CD4-positive, alpha-beta T cell (primary cell): ENCODE measurements at regions not wholly inside any gene's neighbourhood (a gene's known extent, or its start where the extent isn't known, plus 50 kb on each side); places are given as distances from the start of the nearest gene placed in this dataset.

Experiments
- ATAC-seq: fragments of 200-7000 bp; cut with Tn5 transposase; one replicate; pipeline ENCODE4 v1.10.0; 2022; ENCODE audit warnings: mild to moderate bottlenecking; ENCODE audit not compliant: poor library complexity
- CTCF ChIA-PET: fragments of 350-600 bp; sonication (Branson Sonifier 250); formaldehyde crosslinking; loops from one replicate; lab custom pipeline; 2021; ENCODE audit warnings: antibody characterized with exemption, inconsistent platforms; lab: Charles Lee
- POLR2A ChIA-PET: fragments of 350-600 bp; sonication (Branson Sonifier 250); formaldehyde crosslinking; loops from one replicate; lab custom pipeline; 2021; ENCODE audit warnings: antibody characterized with exemption, inconsistent platforms; lab: Charles Lee
- DNase-seq, 14 experiments: peaks; one replicate each; pipeline ENCODE4 v3.0.0-alpha.2; 2013 to 2020; ENCODE audit warnings: mixed read lengths in 2 of 14
- H3K27ac ChIP-seq, 2 donors: one replicate each; pipeline versions ENCODE4 v1.5.1 to v1.7.0; 2013; ENCODE audit warnings: low read length in 2 of 2, low read depth in 1 of 2, mild to moderate bottlenecking in 1 of 2
- H3K27me3 ChIP-seq, 2 experiments: 1 replicate in 1 of 2; 2 replicates in 1 of 2; pipeline versions ENCODE4 v1.6.1 to v1.7.0; 2013; ENCODE audit warnings: low read length in 2 of 2, control low read depth in 1 of 2, mild to moderate bottlenecking in 1 of 2, moderate library complexity in 1 of 2; ENCODE audit not compliant: insufficient read depth in 2 of 2, control insufficient read depth in 1 of 2
- H3K36me3 ChIP-seq: one replicate; pipeline ENCODE4 v1.6.1; 2013; ENCODE audit warnings: low read length, control low read depth; ENCODE audit not compliant: insufficient read depth
- H3K4me1 ChIP-seq: one replicate; pipeline ENCODE4 v1.6.1; 2013; ENCODE audit warnings: low read length, control low read depth; ENCODE audit not compliant: insufficient read depth
- H3K4me3 ChIP-seq: one replicate; pipeline ENCODE4 v1.5.1; 2013; ENCODE audit warnings: mild to moderate bottlenecking, low read length, moderate library complexity
- H3K9me3 ChIP-seq, 2 experiments: 1 replicate in 1 of 2; 2 replicates in 1 of 2; pipeline versions ENCODE4 v1.6.1 to v1.7.0; 2013; ENCODE audit warnings: low read length in 2 of 2, mild to moderate bottlenecking in 2 of 2, control low read depth in 1 of 2, moderate library complexity in 1 of 2; ENCODE audit not compliant: control insufficient read depth in 1 of 2, insufficient read depth in 1 of 2
- H3K27ac Mint-ChIP-seq: one replicate; pipeline ENCODE4 v1.8.0; 2020; ENCODE audit warnings: mixed read lengths
- H3K27me3 Mint-ChIP-seq: one replicate; pipeline ENCODE4 v1.8.0; 2021; ENCODE audit warnings: mixed read lengths
- H3K36me3 Mint-ChIP-seq: one replicate; pipeline ENCODE4 v1.8.0; 2021; ENCODE audit warnings: low read depth, mixed read lengths
- H3K4me1 Mint-ChIP-seq: one replicate; pipeline ENCODE4 v1.8.0; 2021; ENCODE audit warnings: low read depth, mixed read lengths
- H3K4me3 Mint-ChIP-seq: one replicate; pipeline ENCODE4 v1.8.0; 2020; ENCODE audit warnings: mild to moderate bottlenecking, mixed read lengths
- H3K9me3 Mint-ChIP-seq: one replicate; pipeline ENCODE4 v1.8.0; 2020; ENCODE audit warnings: mixed read lengths
- intact Hi-C, 2 experiments: fragments of 100-400 bp; cut with DNase I in 1 of 2; cut with micrococcal nuclease in 1 of 2; formaldehyde crosslinking; loops; one replicate each; pipeline versions ENCODE4 v1.15.1 to v1.9.0; 2023 to 2025; cut with DNase I, micrococcal nuclease
- TF ChIP-seq, protein P1 (sequence below): fragments of 200-600 bp; IDR thresholded peaks from one replicate; pipeline ENCODE4 v1.8.0; 2022; ENCODE audit warnings: antibody characterized with exemption, mild to moderate bottlenecking

DNA sequence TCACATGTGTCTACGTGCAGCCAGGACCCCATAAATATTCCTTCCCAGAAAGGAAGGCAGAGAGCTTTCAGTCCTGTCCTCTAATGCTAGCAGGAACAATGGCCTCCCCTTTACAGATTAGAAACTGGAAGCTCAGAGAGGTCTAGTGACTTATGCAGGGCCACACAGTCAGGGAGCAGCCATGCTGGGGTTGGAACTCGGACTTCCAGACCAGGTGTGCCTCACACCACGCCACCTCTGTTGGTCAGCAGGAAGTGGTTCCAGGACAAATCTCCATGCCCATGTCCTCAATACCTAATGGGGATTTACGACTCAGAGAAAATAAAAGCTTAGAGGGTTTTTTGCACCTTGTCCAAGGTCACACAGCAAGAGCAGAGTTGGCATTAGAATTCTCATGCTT lies 378.9 kb downstream of the RPS24 start:
- ChIA-PET CTCF (no interaction called here), POLR2A (no interaction called here)
- H3K4me1 Mint-ChIP-seq, result no peaks in the 10 kb centered on the region
- TF ChIP-seq, protein P1, sequence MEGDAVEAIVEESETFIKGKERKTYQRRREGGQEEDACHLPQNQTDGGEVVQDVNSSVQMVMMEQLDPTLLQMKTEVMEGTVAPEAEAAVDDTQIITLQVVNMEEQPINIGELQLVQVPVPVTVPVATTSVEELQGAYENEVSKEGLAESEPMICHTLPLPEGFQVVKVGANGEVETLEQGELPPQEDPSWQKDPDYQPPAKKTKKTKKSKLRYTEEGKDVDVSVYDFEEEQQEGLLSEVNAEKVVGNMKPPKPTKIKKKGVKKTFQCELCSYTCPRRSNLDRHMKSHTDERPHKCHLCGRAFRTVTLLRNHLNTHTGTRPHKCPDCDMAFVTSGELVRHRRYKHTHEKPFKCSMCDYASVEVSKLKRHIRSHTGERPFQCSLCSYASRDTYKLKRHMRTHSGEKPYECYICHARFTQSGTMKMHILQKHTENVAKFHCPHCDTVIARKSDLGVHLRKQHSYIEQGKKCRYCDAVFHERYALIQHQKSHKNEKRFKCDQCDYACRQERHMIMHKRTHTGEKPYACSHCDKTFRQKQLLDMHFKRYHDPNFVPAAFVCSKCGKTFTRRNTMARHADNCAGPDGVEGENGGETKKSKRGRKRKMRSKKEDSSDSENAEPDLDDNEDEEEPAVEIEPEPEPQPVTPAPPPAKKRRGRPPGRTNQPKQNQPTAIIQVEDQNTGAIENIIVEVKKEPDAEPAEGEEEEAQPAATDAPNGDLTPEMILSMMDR, result no peak
- no peak overlapping the region for H3K4me3 ChIP-seq
- H3K4me3 Mint-ChIP-seq, result no peak overlapping the region
- H3K9me3 Mint-ChIP-seq, result no peaks in the 10 kb centered on the region
- H3K9me3 ChIP-seq, result no peaks in the 10 kb centered on the region
- no peak for DNase-seq
- H3K36me3 ChIP-seq, result no peaks in the 10 kb centered on the region
- ATAC-seq, result no peak
- H3K27ac Mint-ChIP-seq, result no peak overlapping the region
- peaks cover 1 to 3% of the 10 kb centered on the region in 2 experiments for H3K27me3 ChIP-seq
- intact Hi-C loops, result no loop called here
- H3K36me3 Mint-ChIP-seq, result no peaks in the 10 kb centered on the region
- no peaks in the 10 kb centered on the region for H3K4me1 ChIP-seq
- no peak overlapping the region for H3K27ac ChIP-seq
- H3K27me3 Mint-ChIP-seq, result peaks cover 7% of the 10 kb centered on the region

DNA sequence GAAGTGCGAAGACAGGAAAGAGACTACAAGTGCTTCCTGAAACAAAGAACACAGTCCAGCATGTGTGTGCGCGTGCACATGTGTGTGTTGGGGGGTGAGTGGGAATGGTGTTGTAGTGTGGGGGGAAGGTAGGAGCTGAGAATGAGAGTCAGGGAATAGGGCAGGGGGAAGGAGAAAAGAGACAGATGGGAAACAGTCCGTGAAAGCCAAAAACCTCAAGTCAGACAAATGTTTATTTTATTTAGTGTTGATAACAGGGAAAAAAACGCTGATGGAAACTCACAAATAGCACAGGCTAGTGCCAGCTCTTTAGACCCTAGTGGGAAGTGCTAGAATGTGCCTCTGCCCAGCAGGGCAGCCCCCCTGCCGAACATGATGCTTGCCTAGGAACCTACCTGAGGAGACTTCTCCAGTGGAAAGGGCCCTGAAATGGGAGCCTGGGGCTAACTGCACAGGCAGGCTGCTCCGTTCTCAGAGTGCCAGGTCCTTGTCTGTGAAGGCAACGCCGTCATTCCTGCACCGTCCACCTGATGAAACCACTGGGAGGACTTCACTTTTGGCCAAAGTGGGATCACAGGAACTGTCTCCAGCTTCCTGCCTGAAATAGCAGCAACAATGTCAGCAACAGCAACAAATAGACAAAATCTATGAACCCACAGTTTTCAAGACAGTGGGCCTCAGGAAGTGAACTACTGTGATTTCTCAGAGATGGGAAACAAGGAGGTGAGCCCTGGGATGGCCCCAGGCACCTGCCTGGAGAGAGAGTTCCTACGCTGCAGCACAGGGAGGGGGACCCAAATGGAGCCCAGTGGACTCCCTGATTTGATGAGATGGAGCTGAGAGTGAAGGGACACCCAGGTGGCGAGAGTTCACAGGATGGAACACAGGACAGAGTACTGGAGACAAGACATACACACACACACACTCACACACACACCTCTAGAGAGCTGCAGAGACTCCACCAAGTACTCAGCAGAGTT lies 379.7 kb downstream of the RPS24 start:
- no peaks in the 10 kb centered on the region for H3K9me3 ChIP-seq
- intact Hi-C loops, result no loop called here
- H3K27ac ChIP-seq, result no peak overlapping the region
- no peaks in the 10 kb centered on the region for H3K4me1 ChIP-seq
- Mint-ChIP-seq H3K4me3 (no peak overlapping the region), H3K4me1 (no peaks in the 10 kb centered on the region), H3K27me3 (no peaks in the 10 kb centered on the region), H3K9me3 (no peaks in the 10 kb centered on the region), H3K36me3 (no peaks in the 10 kb centered on the region), H3K27ac (no peak overlapping the region)
- ATAC-seq (no peak), DNase-seq (no peak)
- POLR2A ChIA-PET, result no interaction called here
- H3K36me3 ChIP-seq, result no peaks in the 10 kb centered on the region
- CTCF ChIA-PET, result no interaction called here
- H3K27me3 ChIP-seq, result no peaks in the 10 kb centered on the region
- TF ChIP-seq, protein P1, result no peak
- H3K4me3 ChIP-seq, result no peak overlapping the region

DNA sequence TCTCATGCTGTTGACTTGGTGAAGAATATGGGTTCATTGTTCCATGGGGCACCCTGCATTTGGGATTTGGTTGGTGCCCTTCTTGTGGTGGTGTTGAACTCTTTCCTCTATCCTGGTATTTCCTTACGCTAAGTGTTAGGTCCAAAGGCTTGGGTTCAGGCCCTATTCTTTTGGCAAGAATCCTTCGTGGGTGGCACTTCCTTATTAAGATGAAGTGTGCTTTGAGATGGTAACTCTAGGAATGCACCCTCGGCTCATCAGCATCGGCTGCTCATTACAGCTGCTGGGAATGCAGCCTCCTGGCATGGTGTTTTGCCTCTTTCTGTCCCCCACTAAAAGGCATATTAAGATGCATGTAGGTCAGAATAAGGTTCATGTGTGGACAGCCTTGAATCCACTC lies 380.7 kb downstream of the RPS24 start:
- intact Hi-C loops, result no loop called here
- CTCF ChIA-PET, result no interaction called here

More for the DNA sequence above, 380.7 kb downstream of the RPS24 start:
- Mint-ChIP-seq H3K4me1 (no peaks in the 10 kb centered on the region), H3K9me3 (no peaks in the 10 kb centered on the region), H3K27ac (no peak overlapping the region), H3K36me3 (no peaks in the 10 kb centered on the region), H3K27me3 (no peaks in the 10 kb centered on the region), H3K4me3 (no peak overlapping the region)
- Histone ChIP-seq H3K27ac (no peak overlapping the region), H3K36me3 (no peaks in the 10 kb centered on the region), H3K4me1 (no peaks in the 10 kb centered on the region), H3K4me3 (no peak overlapping the region), H3K27me3 (no peaks in the 10 kb centered on the region), H3K9me3 (no peaks in the 10 kb centered on the region)
- POLR2A ChIA-PET, result no interaction called here
- TF ChIP-seq, protein P1, result no peak
- no peak for DNase-seq
- ATAC-seq, result no peak
